Testis (tissue), 2 donors: ENCODE measurements at regions not wholly inside any gene's neighbourhood (a gene's known extent, or its start where the extent isn't known, plus 50 kb on each side); places are given as distances from the start of the nearest gene placed in this dataset.
A peak's percentile ranks its signal among the peaks of the same experiment; 100 is the strongest.

Experiments
- DNase-seq: peaks from one replicate; pipeline ENCODE4 v3.0.0-alpha.2; 2019
- H3K27ac ChIP-seq, 2 donors: fragments of 200-600 bp; sonication (generic); one replicate each; pipeline ENCODE4 v1.5.1; 2019
- H3K27me3 ChIP-seq: fragments of 200-600 bp; sonication (generic); one replicate; pipeline ENCODE4 v1.5.1; 2019
- H3K36me3 ChIP-seq: fragments of 200-600 bp; sonication (generic); one replicate; pipeline ENCODE4 v1.5.1; 2017; ENCODE audit warnings: low read depth; ENCODE audit errors: missing control alignments
- H3K4me1 ChIP-seq: fragments of 200-600 bp; sonication (generic); one replicate; pipeline ENCODE4 v1.5.1; 2019
- H3K4me3 ChIP-seq, 2 donors: fragments of 200-600 bp; sonication (generic); one replicate each; pipeline ENCODE4 v1.5.1; 2017 to 2019
- H3K9me3 ChIP-seq: fragments of 200-600 bp; sonication (generic); one replicate; pipeline ENCODE4 v1.5.1; 2017
- POLR2A ChIP-seq: fragments of 450-650 bp; IDR thresholded peaks from one replicate; pipeline ENCODE4 v1.6.1; 2017; ENCODE audit warnings: antibody characterized with exemption, mild to moderate bottlenecking, moderate library complexity
- WGBS, 2 donors: methylation state at CpG; one replicate each; pipeline ENCODE4 v1.1.5; 2018; 5-methylcytosine and 5-hydroxymethylcytosine counted together
- intact Hi-C: fragments of 100-400 bp; cut with DNase I; formaldehyde crosslinking; loops from one replicate; pipeline ENCODE4 v1.15.1; 2023; ENCODE audit warnings: low total_unique reads
- TF ChIP-seq, protein P1 (sequence below), 3 experiments: fragments of 450-650 bp in 2 of 3; fragments of 200-600 bp in 1 of 3; sonication (generic) in 1 of 3; IDR thresholded peaks; one replicate each; pipeline ENCODE4 v1.5.1; 2016 to 2019; ENCODE audit warnings: antibody characterized with exemption in 3 of 3, mild to moderate bottlenecking in 2 of 3, moderate library complexity in 1 of 3

DNA sequence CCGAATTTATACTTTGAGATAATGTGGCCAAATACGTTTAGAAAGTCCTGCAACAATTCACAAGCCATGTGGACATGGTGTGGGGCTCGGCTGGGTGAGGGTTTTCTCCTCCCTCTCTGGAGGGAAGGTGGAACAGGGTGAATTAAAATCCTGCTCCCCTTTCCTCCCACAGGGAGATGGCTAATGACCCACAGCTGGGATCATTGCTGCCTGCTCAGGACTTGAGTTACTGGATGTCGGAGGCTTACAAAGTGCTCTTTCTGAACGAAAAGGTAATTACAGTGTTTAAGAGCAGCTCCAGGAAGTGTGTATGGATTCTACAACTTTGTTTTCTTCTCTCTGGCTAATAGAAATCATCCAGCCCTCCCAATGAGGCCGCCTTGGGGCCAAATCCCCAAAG, 97.9 kb upstream of the ALKAL2 start:
- 77 to 81% methylated on average over 6 of the region's 6 CpGs for WGBS, 2 donors
- H3K27ac ChIP-seq, result no peak overlapping the region
- H3K27me3 ChIP-seq, result no peaks in the 10 kb centered on the region
- intact Hi-C loops, result no loop called here
- no peaks in the 10 kb centered on the region for H3K9me3 ChIP-seq
- no peak for DNase-seq
- no peaks in the 10 kb centered on the region for H3K36me3 ChIP-seq
- TF ChIP-seq POLR2A, result no peak
- TF ChIP-seq, protein P1, sequence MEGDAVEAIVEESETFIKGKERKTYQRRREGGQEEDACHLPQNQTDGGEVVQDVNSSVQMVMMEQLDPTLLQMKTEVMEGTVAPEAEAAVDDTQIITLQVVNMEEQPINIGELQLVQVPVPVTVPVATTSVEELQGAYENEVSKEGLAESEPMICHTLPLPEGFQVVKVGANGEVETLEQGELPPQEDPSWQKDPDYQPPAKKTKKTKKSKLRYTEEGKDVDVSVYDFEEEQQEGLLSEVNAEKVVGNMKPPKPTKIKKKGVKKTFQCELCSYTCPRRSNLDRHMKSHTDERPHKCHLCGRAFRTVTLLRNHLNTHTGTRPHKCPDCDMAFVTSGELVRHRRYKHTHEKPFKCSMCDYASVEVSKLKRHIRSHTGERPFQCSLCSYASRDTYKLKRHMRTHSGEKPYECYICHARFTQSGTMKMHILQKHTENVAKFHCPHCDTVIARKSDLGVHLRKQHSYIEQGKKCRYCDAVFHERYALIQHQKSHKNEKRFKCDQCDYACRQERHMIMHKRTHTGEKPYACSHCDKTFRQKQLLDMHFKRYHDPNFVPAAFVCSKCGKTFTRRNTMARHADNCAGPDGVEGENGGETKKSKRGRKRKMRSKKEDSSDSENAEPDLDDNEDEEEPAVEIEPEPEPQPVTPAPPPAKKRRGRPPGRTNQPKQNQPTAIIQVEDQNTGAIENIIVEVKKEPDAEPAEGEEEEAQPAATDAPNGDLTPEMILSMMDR (IDR thresholded peaks at IDR 0.05), result no peak
- no peak overlapping the region for H3K4me3 ChIP-seq
- no peaks in the 10 kb centered on the region for H3K4me1 ChIP-seq

DNA sequence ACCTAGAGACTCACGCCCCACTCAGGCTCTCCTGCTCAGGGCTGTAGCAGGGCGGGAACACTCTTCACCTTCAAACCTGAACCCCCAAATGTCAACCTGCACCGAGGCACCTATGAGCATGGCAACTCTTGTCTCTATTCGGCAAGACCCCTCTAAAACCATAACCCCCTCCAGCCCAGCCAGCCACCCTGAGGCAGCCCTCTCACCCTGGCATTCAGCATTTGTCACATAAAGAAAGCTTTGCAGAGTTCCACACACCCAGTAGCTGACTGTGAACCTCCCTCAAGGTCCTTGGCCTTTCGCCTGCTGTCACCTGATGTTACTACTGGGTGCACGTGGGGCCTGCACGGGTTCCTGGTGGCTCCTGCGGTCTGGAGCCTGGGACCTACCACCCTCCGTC, 97.2 kb upstream of the ALKAL2 start:
- H3K4me3 ChIP-seq, result no peak overlapping the region
- H3K4me1 ChIP-seq, result no peaks in the 10 kb centered on the region
- DNase-seq, result no peak
- no peak overlapping the region for H3K27ac ChIP-seq
- no peaks in the 10 kb centered on the region for H3K27me3 ChIP-seq
- no peaks in the 10 kb centered on the region for H3K36me3 ChIP-seq
- intact Hi-C loops, result no loop called here
- H3K9me3 ChIP-seq, result no peaks in the 10 kb centered on the region
- TF ChIP-seq, protein P1 (IDR thresholded peaks at IDR 0.05), result no peak
- 89 to 95% methylated on average over 9 of the region's 9 CpGs for WGBS, 2 donors

DNA sequence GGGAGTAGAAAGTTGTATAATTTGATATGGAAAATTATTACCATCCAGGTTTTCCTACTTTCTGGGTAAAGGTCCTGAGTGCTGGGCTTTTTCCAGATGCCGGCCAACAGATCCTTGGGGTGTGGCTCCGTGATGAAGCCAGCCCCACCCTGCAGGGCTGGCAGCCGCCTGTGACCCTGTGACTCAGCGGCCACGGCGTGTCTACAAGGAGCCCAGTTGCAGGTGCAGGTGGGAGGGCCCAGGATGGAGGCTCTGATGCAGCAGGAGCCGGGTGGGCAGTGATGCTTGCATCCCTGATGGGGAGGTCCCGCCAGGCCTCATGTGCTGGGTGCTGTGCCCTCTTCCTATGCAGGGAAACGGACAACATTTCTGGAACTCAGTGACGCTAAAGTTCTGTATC, 96.0 kb upstream of the ALKAL2 start:
- no peak for TF ChIP-seq POLR2A
- TF ChIP-seq, protein P1 (IDR thresholded peaks at IDR 0.05), result no peak
- H3K27me3 ChIP-seq, result no peaks in the 10 kb centered on the region
- WGBS, 2 donors, result 82 to 90% methylated on average over 6 to 10 of the region's 10 CpGs
- intact Hi-C loops, result no loop called here
- DNase-seq, result no peak
- H3K4me1 ChIP-seq, result no peaks in the 10 kb centered on the region
- no peaks in the 10 kb centered on the region for H3K9me3 ChIP-seq
- no peak overlapping the region for H3K27ac ChIP-seq
- H3K36me3 ChIP-seq, result no peaks in the 10 kb centered on the region
- no peak overlapping the region for H3K4me3 ChIP-seq

DNA sequence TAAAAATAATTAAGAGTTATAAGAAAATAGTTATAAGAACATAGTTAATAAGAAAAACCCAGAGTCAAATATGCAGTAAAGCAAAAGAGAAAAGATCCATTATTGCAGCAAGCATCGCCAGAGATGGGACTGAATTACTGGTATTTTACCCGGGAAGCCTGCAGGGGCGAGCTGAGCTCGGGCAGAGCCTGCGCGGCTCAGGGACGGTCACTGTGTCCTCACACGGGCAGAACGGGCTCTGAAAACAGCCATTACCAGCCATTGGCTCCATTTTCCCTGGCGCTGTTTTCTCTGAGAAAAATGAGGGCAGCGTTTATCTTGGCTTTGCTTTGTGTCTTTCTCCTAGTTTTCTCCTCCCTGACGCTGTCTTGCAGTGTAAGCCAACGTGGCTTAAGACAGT, 95.3 kb upstream of the ALKAL2 start:
- H3K36me3 ChIP-seq, result no peaks in the 10 kb centered on the region
- H3K9me3 ChIP-seq, result no peaks in the 10 kb centered on the region
- TF ChIP-seq, protein P1 (IDR thresholded peaks at IDR 0.05), result no peak
- TF ChIP-seq POLR2A, result no peak
- H3K27ac ChIP-seq, result no peak overlapping the region
- WGBS, 2 donors, result 44 to 48% methylated on average over 13 of the region's 13 CpGs
- H3K4me1 ChIP-seq, result no peaks in the 10 kb centered on the region
- H3K4me3 ChIP-seq, result no peak overlapping the region
- H3K27me3 ChIP-seq, result no peaks in the 10 kb centered on the region
- DNase-seq, result peak; percentile 32
- intact Hi-C loops, result no loop called here

DNA sequence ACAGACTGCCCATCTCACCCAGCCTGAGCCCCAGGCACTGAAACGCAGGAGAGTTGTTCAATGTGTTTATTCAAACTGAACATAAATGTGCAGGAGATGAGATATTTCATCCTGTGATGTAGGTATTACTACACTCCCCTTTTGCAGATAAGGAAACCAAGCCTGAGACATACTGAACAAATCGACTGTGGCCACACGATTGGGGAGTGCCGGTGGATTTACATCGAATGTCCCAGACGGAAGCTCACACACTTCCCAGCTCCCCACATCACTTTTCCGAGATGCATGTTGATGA, 94.8 kb upstream of the ALKAL2 start:
- H3K27ac ChIP-seq, result no peak overlapping the region
- no peak for DNase-seq
- intact Hi-C loops, result no loop called here
- TF ChIP-seq, protein P1 (IDR thresholded peaks at IDR 0.05), result no peak
- no peak for TF ChIP-seq POLR2A
- no peaks in the 10 kb centered on the region for H3K4me1 ChIP-seq
- H3K36me3 ChIP-seq, result no peaks in the 10 kb centered on the region
- no peaks in the 10 kb centered on the region for H3K9me3 ChIP-seq
- 92 to 93% methylated on average over 7 of the region's 7 CpGs for WGBS, 2 donors
- no peak overlapping the region for H3K4me3 ChIP-seq
- no peaks in the 10 kb centered on the region for H3K27me3 ChIP-seq
